Tibial artery (tissue), 4 donors: ENCODE measurements at regions not wholly inside any gene's neighbourhood (a gene's known extent, or its start where the extent isn't known, plus 50 kb on each side); places are given as distances from the start of the nearest gene placed in this dataset.

ENCODE experiments used
- DNase-seq, 2 donors: peaks; one replicate each; pipeline ENCODE4 v3.0.0-alpha.2; 2019
- H3K27ac ChIP-seq, 2 donors: fragments of 200-600 bp; sonication (generic) in 1 of 2; 1 replicate in 1 of 2; 2 replicates in 1 of 2; pipeline ENCODE4 v1.5.1; 2018 to 2019; ENCODE audit warnings: mild to moderate bottlenecking in 1 of 2
- H3K27me3 ChIP-seq, 2 donors: fragments of 200-600 bp; sonication (generic) in 1 of 2; one replicate each; pipeline versions ENCODE4 v1.5.1 to v1.6.0; 2016 to 2019
- H3K36me3 ChIP-seq, 3 donors: fragments of 200-600 bp; sonication (generic) in 2 of 3; one replicate each; pipeline ENCODE4 v1.5.1; 2016 to 2019; ENCODE audit warnings: mild to moderate bottlenecking in 2 of 3
- H3K4me1 ChIP-seq, 4 donors: fragments of 200-600 bp; sonication (generic) in 2 of 4; 1 replicate in 3 of 4; 2 replicates in 1 of 4; pipeline ENCODE4 v1.5.1; 2016 to 2019
- H3K4me3 ChIP-seq, 2 donors: fragments of 200-600 bp; sonication (generic) in 1 of 2; 1 replicate in 1 of 2; 2 replicates in 1 of 2; pipeline ENCODE4 v1.5.1; 2018 to 2019; ENCODE audit warnings: mild to moderate bottlenecking in 2 of 2
- H3K9me3 ChIP-seq, 3 donors: fragments of 200-600 bp; sonication (generic) in 1 of 3; one replicate each; pipeline ENCODE4 v1.5.1; 2016 to 2019
- intact Hi-C: fragments of 100-400 bp; cut with DNase I; formaldehyde crosslinking; loops from one replicate; pipeline ENCODE4 v1.15.0; 2023; ENCODE audit warnings: low total_unique reads
- TF ChIP-seq, protein P1 (sequence below), 2 experiments: fragments of 200-600 bp in 1 of 2; fragments of 450-650 bp in 1 of 2; IDR thresholded peaks; one replicate each; pipeline ENCODE4 v1.5.1; 2017 to 2019; ENCODE audit warnings: antibody characterized with exemption in 2 of 2, mild to moderate bottlenecking in 1 of 2, moderate library complexity in 1 of 2

DNA sequence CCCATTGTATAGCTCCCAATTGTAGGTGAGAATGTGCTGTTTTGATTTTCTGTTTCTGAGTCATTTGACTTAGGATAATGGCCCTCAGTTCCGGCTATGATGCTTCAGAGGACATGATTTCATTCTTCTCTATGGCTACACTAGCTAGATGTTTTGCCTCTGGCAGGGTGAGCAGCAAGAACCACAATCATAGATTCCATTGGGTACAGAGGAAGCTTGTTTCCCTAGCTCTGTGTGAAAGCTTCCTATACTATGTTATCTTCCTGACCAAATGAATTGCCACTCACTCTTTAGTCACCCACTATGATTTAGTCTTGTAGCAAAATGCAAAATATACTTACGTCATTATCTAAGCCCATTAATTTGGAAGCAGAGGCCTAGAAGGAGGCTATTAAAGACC is 616.3 kb downstream of the PLA2G4A start:
- no peak overlapping the region for H3K27ac ChIP-seq
- TF ChIP-seq, protein P1, sequence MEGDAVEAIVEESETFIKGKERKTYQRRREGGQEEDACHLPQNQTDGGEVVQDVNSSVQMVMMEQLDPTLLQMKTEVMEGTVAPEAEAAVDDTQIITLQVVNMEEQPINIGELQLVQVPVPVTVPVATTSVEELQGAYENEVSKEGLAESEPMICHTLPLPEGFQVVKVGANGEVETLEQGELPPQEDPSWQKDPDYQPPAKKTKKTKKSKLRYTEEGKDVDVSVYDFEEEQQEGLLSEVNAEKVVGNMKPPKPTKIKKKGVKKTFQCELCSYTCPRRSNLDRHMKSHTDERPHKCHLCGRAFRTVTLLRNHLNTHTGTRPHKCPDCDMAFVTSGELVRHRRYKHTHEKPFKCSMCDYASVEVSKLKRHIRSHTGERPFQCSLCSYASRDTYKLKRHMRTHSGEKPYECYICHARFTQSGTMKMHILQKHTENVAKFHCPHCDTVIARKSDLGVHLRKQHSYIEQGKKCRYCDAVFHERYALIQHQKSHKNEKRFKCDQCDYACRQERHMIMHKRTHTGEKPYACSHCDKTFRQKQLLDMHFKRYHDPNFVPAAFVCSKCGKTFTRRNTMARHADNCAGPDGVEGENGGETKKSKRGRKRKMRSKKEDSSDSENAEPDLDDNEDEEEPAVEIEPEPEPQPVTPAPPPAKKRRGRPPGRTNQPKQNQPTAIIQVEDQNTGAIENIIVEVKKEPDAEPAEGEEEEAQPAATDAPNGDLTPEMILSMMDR (IDR thresholded peaks at IDR 0.05) = no peak
- H3K4me1 ChIP-seq = no peaks in the 10 kb centered on the region

DNA sequence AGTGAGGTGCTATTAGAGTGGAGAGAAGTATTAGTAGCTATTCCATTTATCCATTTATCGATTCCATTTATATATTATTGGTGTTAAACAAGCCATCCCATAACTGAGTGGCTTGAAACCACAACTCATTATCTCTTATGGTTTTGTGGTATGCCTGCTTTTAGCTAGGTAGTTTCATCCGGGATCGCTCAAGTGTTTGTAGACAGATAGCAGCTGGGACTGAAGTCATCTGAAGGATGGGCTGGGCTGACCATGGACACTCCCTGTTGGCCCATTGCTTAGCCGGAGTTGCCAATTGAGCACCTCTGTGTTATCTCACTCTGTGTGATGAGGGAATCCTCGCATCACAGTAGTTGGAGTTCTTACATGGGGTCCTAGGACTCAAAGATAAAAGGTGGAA is 622.5 kb downstream of the PLA2G4A start:
- no peak overlapping the region for H3K4me3 ChIP-seq
- TF ChIP-seq, protein P1 (IDR thresholded peaks at IDR 0.05) = no peak
- no peaks in the 10 kb centered on the region for H3K4me1 ChIP-seq
- H3K9me3 ChIP-seq = no peaks in the 10 kb centered on the region
- no peak for DNase-seq
- H3K36me3 ChIP-seq = no peaks in the 10 kb centered on the region
- H3K27me3 ChIP-seq = no peaks in the 10 kb centered on the region
- intact Hi-C loops = no loop called here
- no peak overlapping the region for H3K27ac ChIP-seq

More for the DNA sequence above, 616.3 kb downstream of the PLA2G4A start:
- Histone ChIP-seq H3K4me3 (no peak overlapping the region), H3K9me3 (no peaks in the 10 kb centered on the region), H3K36me3 (no peaks in the 10 kb centered on the region), H3K27me3 (no peaks in the 10 kb centered on the region)
- intact Hi-C loops = no loop called here
- DNase-seq = no peak

DNA sequence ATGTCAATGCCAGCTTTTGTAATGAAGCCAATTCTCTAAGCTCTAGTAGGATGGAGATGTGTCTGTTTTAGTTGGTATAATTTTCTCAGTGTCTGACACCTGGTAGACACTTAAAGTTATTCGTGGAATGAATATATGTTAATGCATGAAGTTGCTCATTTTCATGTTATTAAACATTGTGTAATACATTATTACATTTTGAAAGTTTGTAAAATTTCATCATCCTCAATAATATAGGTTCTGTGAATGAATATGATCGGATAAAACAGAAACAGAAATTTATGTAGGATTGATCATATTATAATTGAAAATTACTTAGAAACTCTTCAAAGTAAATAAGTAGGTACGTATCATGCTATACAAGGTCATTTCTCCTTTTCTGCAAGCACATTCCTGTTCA is 625.3 kb downstream of the PLA2G4A start:
- intact Hi-C loops = no loop called here
- Histone ChIP-seq H3K27ac (no peak overlapping the region), H3K27me3 (no peaks in the 10 kb centered on the region), H3K4me3 (no peak overlapping the region), H3K9me3 (no peaks in the 10 kb centered on the region), H3K4me1 (no peaks in the 10 kb centered on the region), H3K36me3 (no peaks in the 10 kb centered on the region)
- TF ChIP-seq, protein P1 (IDR thresholded peaks at IDR 0.05) = no peak
- DNase-seq = no peak

DNA sequence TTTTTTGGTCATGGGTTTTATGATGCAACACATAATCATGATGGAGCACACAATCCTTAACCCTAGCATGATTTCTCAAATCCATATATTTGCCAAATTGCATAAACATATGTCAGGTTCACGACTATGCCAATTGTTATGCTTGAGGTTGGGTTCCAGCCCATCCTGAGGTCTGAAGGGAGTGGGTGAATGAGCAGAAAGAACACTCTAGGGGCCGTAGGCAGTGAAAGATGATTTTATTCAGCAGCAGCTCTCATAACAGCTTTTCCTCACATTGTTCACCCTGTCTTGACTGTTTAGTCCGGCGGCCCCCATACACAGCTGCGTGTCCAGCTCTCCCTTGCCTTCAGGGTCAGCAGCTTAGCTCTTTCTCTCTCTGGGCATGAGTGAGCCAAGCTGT is 627.7 kb downstream of the PLA2G4A start:
- H3K4me1 ChIP-seq = no peaks in the 10 kb centered on the region
- no peaks in the 10 kb centered on the region for H3K27me3 ChIP-seq
- TF ChIP-seq, protein P1 (IDR thresholded peaks at IDR 0.05) = no peak
- no peak for DNase-seq
- intact Hi-C loops = no loop called here
- no peak overlapping the region for H3K27ac ChIP-seq
- no peak overlapping the region for H3K4me3 ChIP-seq
- H3K36me3 ChIP-seq = no peaks in the 10 kb centered on the region
- H3K9me3 ChIP-seq = no peaks in the 10 kb centered on the region

DNA sequence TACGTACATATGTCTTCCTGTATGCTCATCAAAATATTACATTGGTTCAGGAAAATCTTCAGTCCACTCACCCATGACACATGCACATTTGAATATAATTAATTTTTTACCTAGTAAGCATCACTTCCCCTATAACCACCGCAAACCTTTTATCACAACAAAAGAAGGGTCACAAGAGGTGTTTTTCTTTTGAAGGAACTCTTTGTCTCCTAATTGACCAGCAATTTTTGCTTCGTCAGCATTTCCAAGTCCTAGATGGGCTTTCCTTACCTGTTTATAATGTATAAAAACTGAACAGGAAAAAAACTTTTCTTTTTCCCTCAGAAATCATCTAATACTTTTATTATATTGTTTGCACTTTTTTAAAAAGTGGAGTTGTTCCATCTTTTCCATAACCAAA is 631.3 kb downstream of the PLA2G4A start:
- Histone ChIP-seq H3K36me3 (no peaks in the 10 kb centered on the region), H3K27ac (no peak overlapping the region), H3K27me3 (no peaks in the 10 kb centered on the region), H3K9me3 (peaks cover 0 to 9% (median 3%) of the 10 kb centered on the region in 3 donors), H3K4me1 (no peaks in the 10 kb centered on the region), H3K4me3 (no peak overlapping the region)
- no peak for DNase-seq
- intact Hi-C loops = no loop called here
- TF ChIP-seq, protein P1 (IDR thresholded peaks at IDR 0.05) = no peak

DNA sequence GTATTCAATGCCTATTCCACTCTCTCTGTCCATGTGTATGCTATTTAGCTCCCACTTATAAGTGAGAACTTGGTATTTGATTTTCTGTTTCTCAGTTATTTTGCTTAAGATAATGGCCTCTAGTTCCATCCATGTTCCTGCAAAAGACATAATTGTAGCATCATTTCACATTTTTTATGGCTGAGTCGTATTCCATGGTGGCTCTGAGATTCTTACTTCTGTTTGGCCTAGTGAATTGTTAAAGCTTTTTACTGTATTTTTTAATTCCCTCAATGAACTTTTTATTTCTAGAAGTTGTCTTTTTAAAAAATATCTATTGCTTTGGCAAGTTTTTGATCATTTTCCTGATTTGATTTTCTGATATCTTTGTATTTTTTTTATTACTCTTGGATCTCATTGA is 635.6 kb downstream of the PLA2G4A start:
- intact Hi-C loops = no loop called here
- TF ChIP-seq, protein P1 (IDR thresholded peaks at IDR 0.05) = no peak

More for the DNA sequence above, 635.6 kb downstream of the PLA2G4A start:
- DNase-seq = no peak
- H3K4me3 ChIP-seq = no peak overlapping the region
- H3K27ac ChIP-seq = no peak overlapping the region
- no peaks in the 10 kb centered on the region for H3K36me3 ChIP-seq
- no peaks in the 10 kb centered on the region for H3K4me1 ChIP-seq
- peaks cover 0 to 9% (median 6%) of the 10 kb centered on the region in 3 donors for H3K9me3 ChIP-seq
- H3K27me3 ChIP-seq = no peaks in the 10 kb centered on the region
